ENCODE measurements at regions not wholly inside any gene's neighbourhood (a gene's known extent, or its start where the extent isn't known, plus 50 kb on each side); places are given as distances from the start of the nearest gene placed in this dataset.

DNA sequence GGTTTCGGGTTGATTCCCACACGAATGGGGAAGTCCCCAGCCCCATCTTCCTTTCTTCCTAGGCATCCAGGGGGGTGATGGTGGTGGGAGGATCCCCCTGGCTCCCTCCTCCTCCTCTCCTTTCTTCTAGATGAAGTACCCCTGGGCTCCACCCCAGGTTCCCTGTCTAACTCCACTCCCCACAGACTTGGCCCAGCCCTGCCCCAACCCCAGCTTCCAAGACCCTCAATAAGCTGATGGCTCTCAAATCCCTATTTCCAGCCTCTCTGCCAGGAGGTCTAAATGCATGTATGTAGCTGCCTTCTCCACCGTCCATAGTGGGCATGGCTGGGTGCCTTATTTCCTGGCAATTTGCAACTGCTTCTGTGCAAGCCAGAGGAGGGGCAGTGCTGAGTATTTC, 383.7 kb downstream of the BCL11B start:
- no peak for DNase-seq (ENCODE audit: low read depth)

DNA sequence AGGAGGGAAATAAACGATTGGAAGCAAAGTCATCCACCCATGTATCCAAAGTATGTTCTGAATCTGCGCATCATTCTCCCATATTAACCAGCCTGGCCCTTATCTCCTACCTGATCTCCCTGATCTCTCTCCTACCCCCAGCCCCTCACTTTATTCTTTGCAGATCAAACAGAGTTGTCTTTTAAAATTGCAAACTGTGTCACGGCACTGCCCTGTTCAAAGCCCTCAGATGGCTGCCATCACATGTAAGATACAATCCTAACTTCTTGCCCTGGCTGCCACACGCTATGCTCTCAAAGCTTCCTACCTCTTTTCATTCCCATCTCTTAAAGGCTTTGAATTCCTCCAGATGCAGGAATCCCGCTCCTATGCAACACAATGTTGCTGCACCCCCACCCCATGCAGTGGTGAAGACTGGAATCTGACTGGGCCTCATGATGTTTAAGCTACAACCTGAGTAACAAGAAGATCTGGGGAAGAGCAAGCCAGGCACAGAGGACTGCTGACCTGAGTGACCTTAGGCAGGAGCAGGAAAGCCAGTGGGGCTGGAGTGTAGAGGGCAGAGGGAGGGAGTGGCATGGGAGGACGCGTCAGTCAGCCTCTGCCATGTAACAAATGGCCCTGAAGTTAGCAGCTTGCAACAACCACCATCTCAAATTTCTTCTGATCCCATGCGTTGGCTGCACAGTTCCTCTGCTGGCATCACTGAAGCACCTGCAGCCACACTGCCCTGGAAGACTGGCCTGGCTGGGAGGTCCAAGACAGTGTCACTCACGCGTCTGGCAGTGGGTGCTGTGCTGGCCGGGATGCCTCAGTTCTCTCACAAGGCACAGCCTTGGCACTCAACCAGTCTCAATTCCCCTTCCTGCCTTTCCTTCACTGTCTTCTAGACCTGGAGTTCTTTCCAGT, 382.8 kb downstream of the BCL11B start:
- DNase-seq (ENCODE audit: low read depth) = no peak

DNA sequence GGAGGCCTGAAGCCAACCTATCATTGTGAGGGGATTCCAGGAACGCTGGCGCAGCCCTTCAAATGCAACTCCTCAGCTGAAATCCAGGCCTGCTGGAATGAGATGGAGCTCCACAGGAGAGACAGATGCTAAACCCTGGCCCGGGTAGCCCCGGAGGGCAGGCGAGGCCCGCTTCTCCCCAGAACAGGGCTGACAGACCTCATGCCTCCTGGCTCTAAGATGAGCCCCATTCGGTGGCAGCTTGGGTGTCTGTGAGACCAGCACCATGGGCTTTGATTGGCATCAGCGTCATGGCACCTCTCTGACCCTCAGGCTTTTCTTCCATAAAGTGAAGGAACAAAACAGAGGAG, 382.2 kb downstream of the BCL11B start:
- DNase-seq (ENCODE audit: low read depth) = no peak

DNA sequence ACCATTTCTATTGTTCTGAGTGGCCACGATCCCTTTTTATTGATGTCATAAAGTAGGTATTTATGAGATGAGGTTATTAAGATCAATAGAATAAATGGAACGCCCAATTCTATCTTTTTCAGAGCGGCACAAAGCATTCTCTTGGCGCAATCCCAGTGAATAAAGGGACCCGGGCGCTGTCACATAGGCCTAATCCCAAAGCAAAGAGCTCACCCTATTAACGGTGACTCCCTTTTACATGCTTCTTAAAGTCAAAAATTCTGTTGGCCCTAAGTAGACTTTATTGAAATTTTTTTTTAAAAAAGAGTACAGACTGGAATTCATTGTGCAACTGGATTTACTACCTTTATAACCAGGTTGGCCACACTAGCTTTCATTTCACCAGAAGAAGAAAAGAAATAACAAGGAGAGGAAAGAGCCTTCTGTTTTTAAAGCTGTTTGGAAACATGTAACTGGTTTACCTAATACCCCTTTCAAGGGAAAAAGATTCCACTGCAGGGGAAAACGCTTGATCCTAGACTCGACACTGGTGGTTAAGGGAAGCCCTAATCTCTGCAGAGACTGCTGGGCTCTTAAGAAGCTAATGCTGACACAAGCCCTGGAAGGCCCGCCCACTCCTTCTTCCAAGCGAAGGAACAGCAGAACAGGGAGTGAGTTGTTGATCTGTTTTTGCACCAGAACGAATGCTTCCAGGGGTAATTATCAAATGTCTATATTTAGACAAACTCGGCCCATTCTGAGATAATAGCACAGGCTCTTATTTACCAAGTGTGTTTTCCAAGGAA, 381.2 kb downstream of the BCL11B start:
- no peak for DNase-seq (ENCODE audit: low read depth)

DNA sequence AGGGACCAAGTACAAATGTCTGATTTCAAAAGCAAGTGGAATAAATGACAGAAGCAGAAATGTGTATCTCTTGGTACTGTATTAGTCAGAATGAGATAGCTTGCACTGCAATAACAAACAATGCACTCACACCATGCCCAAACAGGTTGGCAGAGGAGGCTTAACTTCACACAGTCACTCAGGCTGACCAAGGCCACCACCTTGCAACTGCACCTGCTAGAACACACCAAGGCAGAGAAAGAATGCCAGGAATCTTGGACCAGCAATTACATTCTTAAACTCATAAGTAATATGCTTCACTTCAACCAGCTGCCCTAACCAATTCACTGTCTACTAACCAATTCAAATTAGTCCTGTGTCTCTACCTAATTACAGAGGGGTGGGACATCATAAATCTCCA, 378.3 kb downstream of the BCL11B start:
- DNase-seq (ENCODE audit: low read depth) = no peak

DNA sequence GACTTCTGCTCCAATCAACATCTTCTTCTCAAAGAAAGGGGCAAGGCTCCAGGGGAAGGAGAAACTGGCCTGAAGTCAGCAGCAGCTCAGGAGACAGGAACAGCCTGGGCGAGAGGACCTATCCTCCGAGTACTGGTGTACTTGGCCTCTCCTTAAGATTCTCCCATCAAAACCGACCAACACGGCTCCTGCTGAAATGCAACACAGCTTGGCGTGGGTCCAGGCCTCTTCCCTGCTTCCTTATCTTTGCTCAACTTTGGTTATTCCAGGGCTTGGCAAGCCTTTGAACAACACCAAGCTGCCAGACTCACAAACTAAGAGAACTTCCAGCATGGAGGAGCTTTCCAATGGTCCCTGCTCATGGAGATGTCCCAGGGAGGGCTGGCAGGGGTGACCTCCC, 377.4 kb downstream of the BCL11B start:
- no peak for DNase-seq (ENCODE audit: low read depth)

DNA sequence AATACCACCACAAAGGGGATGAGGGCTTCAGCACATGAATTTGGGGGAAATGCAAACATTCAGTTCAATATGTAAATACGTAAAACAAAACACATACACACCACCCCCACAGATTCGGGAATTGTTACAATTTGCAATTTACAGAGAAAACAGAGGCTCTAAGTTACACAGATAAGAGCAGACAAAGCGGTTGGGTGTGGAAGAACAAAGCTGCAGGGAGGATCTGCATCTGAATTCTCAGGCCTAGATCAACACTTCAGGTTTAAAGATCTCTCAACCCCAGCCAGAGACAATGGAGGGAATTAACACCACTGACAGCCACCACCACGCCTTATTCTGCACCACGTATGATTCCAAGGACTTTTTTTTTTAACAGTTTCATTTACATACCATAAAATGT, 375.5 kb downstream of the BCL11B start:
- no peak for DNase-seq (ENCODE audit: low read depth)

DNA sequence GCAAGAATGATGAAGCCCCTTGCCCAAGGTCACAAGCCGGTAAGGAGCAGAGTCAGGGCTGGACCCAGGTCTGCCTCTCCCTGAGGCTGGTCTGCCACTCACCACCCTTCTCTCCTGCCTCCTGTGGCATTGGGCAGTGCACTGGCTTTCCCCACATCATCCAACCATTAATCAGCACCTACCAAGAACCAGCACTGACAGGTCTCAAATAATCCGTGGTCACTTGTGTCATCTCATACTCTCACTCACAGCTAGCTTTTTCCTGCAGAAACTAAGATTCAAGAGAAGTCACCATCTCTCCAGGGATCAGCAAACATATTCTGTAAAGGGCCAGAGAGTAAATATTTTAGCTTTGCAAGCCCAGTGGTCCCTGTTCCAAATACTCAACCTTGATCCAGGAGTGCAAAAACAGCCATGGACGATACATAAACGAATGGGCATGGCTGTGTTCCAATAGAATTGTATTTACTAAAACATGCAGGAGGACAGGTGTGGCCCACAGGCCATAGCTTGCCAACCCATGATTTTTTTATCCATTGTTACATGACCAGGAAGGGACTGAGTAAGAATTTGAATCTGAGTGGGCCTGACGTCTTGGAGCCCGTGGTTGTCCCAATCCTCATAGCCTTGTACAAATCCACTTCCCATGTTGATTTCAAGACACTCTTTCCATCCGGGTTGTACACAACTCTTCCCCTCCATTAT, 374.2 kb downstream of the BCL11B start:
- no peak for DNase-seq (ENCODE audit: low read depth)

DNA sequence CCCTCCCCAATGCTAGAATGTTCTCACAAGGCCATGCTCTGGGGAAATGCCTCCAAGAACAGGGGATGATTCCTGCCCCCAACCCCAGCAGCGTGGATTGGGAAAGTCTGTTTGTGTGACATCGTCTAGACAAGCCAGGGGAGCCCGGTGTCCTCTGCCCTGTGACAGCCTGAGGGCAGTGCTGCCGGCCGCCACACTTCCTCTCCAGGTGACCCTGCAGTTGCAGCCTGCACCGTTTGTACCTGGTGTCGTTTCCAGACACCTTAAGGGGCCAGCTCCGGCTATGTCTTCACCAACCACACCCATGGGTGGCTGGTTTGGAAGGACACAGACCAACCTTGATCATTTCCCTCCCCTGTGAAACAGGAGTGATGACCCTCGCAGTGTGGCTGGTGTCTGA, 372.6 kb downstream of the BCL11B start:
- DNase-seq (ENCODE audit: low read depth) = no peak

DNA sequence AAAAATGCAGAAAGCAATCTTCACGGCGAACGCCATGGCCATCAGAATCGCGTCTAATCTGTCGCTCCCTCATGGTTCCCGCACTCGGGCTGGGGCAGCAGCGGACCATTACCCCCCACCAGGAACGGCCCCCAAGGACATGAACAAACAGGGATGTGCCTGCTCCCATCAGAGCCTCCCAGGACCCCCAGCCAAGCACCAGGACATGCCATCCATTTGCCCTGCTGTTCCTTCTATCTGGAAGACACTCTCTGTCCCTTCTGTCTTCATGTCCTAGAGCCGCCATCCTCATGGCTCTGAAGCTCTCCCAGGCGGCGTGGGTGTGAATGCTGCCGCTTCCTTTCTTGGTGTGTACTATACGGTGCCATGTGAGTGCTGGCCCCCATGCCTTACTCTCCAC, 371.8 kb downstream of the BCL11B start:
- DNase-seq (ENCODE audit: low read depth) = no peak

DNA sequence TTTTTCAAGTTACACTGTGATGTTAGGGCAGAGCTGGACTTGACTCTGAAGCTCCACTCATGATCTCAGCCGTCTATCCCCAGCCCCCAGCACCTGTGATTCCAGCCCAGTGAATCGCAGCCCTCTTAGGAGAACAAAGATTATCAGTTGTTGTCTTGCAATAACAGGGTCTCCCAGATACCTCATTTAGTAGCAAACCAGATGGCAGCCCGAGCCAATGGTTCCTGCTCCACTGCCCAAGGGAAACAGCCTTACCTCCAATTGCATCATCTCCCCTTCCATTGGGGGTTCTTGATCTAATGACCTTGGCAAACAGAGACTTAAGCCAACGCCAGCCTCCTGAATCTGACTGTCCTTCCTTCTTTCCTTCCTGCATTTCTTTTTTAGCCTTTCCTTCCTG, 371.2 kb downstream of the BCL11B start:
- no peak for DNase-seq (ENCODE audit: low read depth)

DNA sequence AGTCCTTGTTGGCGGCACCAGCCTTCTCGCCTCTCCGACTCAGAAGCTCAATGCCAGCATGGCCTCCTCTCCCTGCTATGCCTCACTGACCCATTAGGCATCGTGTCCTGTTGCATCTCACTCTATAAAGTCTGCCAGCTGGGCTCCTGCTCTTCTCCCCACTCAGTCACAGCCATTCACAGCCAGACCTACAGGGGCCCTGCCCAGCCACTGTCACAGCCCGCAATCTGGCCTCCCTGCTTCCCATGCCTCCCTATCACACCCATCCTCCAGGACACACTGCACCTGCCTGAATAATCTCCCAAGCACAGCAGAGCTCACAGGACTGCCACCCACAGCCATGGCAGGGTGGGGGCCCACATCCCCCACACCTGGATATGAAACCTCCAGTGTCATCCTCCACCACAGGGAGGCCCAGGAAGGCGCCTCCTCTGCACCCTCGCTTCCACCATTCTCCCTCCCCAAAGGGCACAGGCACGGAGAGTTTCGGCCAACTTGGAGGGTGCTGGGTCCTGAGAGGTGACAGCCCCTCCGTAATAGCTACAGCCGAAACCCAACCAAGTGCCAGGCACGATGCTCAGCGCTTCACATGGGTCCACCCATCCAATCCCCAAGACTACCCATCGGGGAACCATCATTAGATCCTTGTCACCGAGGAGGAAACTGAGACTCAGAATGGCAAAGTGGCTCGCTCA, 370.3 kb downstream of the BCL11B start:
- DNase-seq (ENCODE audit: low read depth) = no peak

DNA sequence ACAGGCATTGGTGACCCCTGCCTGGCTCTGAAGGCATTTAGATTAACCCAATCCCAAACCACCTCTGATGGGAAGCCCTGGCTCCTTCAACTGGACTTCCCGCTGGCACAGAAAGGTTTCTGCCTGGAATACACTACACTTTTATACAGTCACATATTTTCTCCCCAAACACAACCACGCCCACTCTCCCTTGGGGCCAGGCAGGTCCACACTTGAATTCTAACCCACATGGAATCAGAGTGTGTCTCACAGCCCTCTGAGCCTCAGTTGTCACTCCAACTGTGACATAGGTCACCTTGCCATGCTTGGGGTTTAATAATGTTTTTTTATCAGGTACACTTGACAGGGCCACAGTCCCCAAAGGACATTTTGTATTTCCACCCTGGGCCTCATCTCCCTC, 368.6 kb downstream of the BCL11B start:
- DNase-seq (ENCODE audit: low read depth) = no peak

DNA sequence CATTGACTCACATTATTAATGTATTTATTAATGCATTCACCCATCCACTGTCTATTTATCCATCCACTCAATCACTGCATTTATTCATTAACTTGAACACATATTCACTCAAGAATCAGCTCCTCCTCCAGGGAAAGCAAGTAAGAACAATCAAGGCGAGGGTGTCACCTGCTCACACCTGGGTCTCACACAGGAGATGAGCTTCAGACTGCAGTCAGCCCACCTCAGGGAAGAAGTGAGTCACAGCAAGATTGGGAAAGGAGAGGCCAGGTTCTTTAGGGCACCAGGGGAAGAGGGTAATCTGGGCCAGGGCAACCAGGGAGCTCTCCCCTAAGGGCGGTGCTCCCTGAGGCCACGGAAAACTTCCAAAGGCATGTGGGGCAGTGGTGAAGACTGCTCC, 367.3 kb downstream of the BCL11B start:
- DNase-seq (ENCODE audit: low read depth) = no peak

DNA sequence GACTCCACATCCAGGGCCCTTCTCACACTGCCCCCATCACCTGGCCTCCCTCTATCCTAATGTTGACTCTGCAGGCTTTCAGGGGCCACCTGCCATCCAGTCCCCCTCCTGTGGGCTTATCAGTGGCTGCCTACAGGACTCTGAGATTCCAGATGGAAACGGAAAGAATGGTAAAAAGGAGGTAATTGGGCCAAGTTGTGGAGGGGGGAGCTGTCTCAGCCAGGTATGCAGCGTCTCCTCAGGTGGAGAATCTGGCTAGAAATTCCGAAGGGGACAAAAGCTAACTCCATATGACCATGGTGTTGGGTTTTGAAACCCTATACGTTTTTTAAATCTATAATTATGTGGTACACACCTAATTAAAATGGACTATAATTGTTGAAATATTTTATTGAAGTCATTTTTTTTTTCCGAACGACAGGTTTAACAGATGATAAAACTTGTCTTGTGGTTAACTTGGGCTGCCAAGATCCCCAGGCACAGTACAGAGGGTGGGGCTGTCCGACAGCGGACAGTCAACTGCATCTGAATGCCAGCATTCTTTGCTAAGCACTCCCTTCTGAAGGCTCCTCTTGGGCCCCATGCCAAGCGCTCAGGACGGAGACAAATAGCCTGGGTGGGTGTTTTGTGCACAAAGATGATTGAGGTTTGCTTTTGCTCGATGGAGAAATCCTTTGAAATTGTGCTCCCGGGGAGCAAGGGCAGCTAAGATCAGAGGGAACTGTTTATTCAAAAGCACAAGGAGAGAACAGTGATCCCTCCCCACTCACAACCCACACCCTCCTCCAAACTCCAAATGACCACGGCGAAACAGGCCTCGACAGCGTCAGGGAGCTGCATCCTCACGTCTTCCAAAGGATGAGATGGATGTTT, 365.6 kb downstream of the BCL11B start:
- DNase-seq (ENCODE audit: low read depth) = no peak

DNA sequence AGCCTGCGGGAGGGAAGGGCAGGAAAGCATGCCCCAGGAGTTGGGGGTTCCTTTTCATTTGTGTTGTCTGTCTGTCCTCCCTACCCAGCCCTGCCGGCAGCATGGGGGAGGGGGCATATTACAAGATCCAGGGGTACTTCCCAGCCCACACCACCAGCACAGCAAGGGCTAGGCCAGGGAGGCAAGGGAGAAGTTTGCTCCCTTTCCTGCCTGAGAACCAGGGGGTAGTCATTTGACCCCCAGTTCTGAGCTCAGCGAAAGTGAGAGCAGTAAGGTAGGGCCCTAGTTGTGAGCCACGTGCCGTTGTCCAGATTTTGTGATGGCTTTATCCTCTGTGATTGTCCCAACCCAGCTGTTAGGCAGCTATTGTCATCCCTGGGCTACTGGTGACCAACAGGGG, 364.7 kb downstream of the BCL11B start:
- DNase-seq (ENCODE audit: low read depth) = no peak

DNA sequence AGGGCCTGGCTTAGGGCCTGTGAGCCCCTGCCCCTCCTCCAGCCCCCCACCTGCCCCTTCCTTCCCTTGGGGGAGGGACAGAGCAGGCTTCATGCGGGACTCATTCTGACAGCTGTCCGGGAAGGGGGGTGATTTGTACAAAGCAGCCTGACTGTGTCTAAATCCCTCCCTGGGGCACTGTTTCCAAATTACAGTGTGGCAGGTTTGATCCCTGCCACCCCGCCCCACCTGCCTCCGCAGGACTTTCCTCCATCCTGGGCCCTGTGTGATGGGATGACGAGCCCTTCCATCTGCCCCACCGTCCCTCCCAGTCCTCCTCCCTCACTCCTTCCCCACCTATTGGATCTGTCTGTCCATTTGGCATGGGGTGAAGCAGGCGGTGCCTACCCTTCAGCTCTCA, 363.9 kb downstream of the BCL11B start:
- DNase-seq (ENCODE audit: low read depth) = no peak

DNA sequence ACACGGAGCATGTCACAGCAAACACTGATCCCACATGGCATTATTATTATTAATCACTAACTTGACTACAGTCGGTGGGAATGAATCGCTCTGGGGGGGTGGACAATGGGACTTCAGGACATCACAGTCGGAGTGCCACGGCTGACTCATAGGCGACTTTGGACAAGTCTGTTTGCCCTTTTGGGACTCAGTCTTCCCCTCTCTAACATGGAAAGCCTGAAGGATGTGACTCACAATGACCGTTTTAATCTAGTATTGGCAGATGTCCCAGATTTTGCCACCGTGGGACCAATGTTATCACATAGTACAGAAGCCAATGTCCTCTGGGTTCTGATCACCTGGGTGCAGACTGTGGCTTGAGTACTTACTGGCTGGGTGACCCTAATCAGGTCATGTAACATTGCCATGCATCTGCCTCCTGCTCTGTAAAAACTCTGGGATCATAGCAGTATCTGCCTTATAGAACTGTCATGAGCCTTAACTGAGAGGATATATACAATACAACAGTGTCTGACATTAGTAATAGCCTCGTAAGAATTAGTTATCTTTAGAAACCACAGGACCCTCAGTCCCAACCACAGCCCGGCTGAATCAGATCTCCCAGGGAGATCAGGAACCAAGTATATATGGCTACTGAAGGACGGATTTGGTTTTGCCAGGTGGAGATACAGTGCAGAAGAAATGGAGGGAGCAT, 362.6 kb downstream of the BCL11B start:
- DNase-seq (ENCODE audit: low read depth) = no peak

DNA sequence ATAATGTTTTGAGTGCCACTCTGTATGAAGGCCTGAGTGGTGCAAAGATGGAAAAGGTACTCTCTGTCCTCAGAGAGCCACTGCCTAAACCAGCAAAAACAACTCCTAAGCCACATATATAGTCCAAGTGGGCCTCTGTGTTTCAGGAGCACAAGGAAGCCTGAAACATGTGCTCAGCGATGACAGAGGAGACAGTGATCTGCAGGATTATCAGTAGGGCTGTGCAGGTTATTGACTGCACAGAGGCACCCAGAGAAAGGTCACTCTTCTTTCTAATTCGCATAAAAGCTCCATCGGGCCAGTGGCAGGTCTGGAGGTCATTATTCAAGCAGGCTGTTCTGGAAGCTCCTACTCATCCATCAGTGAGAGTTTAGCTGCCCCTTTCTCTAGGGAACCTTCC, 361.9 kb downstream of the BCL11B start:
- no peak for DNase-seq (ENCODE audit: low read depth)

DNA sequence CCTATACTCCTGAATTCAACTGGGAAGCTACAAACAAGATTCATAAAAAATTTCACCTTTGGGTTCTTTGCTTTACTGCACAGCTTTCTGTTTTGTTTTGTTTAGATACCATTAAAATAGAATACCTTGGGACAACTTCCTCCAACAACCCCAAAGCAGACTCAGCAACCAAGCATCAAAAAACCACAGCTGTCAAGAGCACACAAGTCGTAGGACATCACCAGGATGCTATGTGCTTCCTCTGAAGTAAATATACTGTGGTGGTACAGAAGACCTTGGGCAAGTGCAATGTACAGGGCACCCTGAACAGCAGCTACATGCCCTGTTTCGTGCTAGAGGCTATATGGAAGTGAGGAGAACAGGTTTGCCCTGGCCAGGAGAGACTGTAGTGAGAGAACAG, 359.3 kb downstream of the BCL11B start:
- no peak for DNase-seq (ENCODE audit: low read depth)

Data from GM04504 (cell line).